GM18861 (cell line): ENCODE measurements at regions not wholly inside any gene's neighbourhood (a gene's known extent, or its start where the extent isn't known, plus 50 kb on each side); places are given as distances from the start of the nearest gene placed in this dataset.
"Not testable (repeated sequence)": the region's sequence is repeated elsewhere in the genome, so short reads cannot be mapped to it uniquely, and the experiment has no call there.

Source experiments
- ATAC-seq: cut with Tn5 transposase; IDR thresholded peaks from one replicate; pipeline ENCODE4 v1.9.1; 2021; ENCODE audit not compliant: unreplicated experiment

GRCh38 chr3:181549266-181549665 is 162.5 kb upstream of the SOX2 start:
- no peak for ATAC-seq

- no peak for ATAC-seq
Measured at GRCh38 chr3:181541414-181541813, 170.3 kb upstream of the SOX2 start.

GRCh38 chr3:181534781-181535221 is 176.9 kb upstream of the SOX2 start:
- ATAC-seq, result no peak

GRCh38 chr3:181533811-181534210 is 177.9 kb upstream of the SOX2 start:
- no peak for ATAC-seq

- ATAC-seq, result no peak
Measured at GRCh38 chr3:181530584-181530983, 181.1 kb upstream of the SOX2 start.

- no peak for ATAC-seq
Measured at GRCh38 chr3:181521831-181522230, 189.9 kb upstream of the SOX2 start.

GRCh38 chr3:181518222-181518621 is 193.5 kb upstream of the SOX2 start:
- ATAC-seq, result no peak

GRCh38 chr3:181512787-181513186 is 198.9 kb upstream of the SOX2 start:
- no peak for ATAC-seq

- ATAC-seq, result no peak
Measured at GRCh38 chr3:181510500-181510899, 201.2 kb upstream of the SOX2 start.

- ATAC-seq, result no peak
Measured at GRCh38 chr3:181497358-181497757, 214.4 kb upstream of the SOX2 start.

- no peak for ATAC-seq
Measured at GRCh38 chr3:181493423-181493822, 218.3 kb upstream of the SOX2 start.

GRCh38 chr3:181488536-181488935 is 223.2 kb upstream of the SOX2 start:
- no peak for ATAC-seq

GRCh38 chr3:181487236-181487978 is 224.3 kb upstream of the SOX2 start:
- no peak for ATAC-seq

- ATAC-seq, result no peak
Measured at GRCh38 chr3:181486141-181486885, 225.4 kb upstream of the SOX2 start.

GRCh38 chr3:181484026-181484425 is 227.7 kb upstream of the SOX2 start:
- no peak for ATAC-seq

- not testable (repeated sequence) for ATAC-seq
Measured at GRCh38 chr3:181475146-181475545, 236.6 kb upstream of the SOX2 start.

GRCh38 chr3:181470349-181470748 is 241.4 kb upstream of the SOX2 start:
- no peak for ATAC-seq

GRCh38 chr3:181464033-181464694 is 247.6 kb upstream of the SOX2 start:
- no peak for ATAC-seq

- ATAC-seq, result no peak
Measured at GRCh38 chr3:181461381-181461780, 250.3 kb upstream of the SOX2 start.

GRCh38 chr3:181459516-181459915 is 252.2 kb upstream of the SOX2 start:
- ATAC-seq, result no peak

- ATAC-seq, result no peak
Measured at GRCh38 chr3:181458857-181459256, 252.9 kb upstream of the SOX2 start.

- no peak for ATAC-seq
Measured at GRCh38 chr3:181457756-181458155, 254.0 kb upstream of the SOX2 start.
